Psoas muscle (tissue), 7 donors: ENCODE measurements at regions not wholly inside any gene's neighbourhood (a gene's known extent, or its start where the extent isn't known, plus 50 kb on each side); places are given as distances from the start of the nearest gene placed in this dataset.

Experiments
- ATAC-seq, 4 donors: fragments of 200-7000 bp; cut with Tn5 transposase; one replicate each; pipeline ENCODE4 v1.9.1; 2020; ENCODE audit warnings: moderate library complexity in 3 of 4, mild to moderate bottlenecking in 2 of 4
- DNase-seq, 2 donors: peaks; one replicate each; pipeline ENCODE4 v3.0.0-alpha.2; 2020
- H3K27ac ChIP-seq: fragments of 200-600 bp; one replicate; pipeline ENCODE4 v1.8.0; 2022
- H3K27me3 ChIP-seq, 3 donors: fragments of 200-600 bp in 1 of 3; one replicate each; pipeline versions ENCODE4 v1.6.1 to v1.8.0; 2013 to 2022; ENCODE audit warnings: low read length in 2 of 3, mild to moderate bottlenecking in 2 of 3, moderate library complexity in 1 of 3; ENCODE audit not compliant: insufficient read depth in 3 of 3
- H3K36me3 ChIP-seq, 2 donors: fragments of 200-600 bp in 1 of 2; one replicate each; pipeline versions ENCODE4 v1.6.1 to v1.8.0; 2013 to 2022; ENCODE audit warnings: low read depth in 1 of 2, mild to moderate bottlenecking in 1 of 2, moderate library complexity in 1 of 2; ENCODE audit not compliant: insufficient read depth in 1 of 2
- H3K4me1 ChIP-seq: fragments of 200-600 bp; one replicate; pipeline ENCODE4 v1.8.0; 2022
- H3K4me3 ChIP-seq: fragments of 200-600 bp; one replicate; pipeline ENCODE4 v1.8.0; 2022; ENCODE audit warnings: mild to moderate bottlenecking
- H3K9me3 ChIP-seq: fragments of 200-600 bp; one replicate; pipeline ENCODE4 v1.8.0; 2022
- CTCF ChIP-seq: fragments of 200-600 bp; IDR thresholded peaks from one replicate; pipeline ENCODE4 v1.8.0; 2022; ENCODE audit warnings: antibody characterized with exemption
- WGBS, 3 donors: extraction: QIAGEN DNeasy Blood & Tissue Kit; methylation state at CpG; one replicate each; pipeline versions ENCODE4 v1.1.6 to v1.1.7; 2013; 5-methylcytosine and 5-hydroxymethylcytosine counted together
- intact Hi-C, 2 donors: fragments of 100-400 bp; cut with DNase I; formaldehyde crosslinking; loops; one replicate each; pipeline versions ENCODE4 v1.11.0 to v1.14.2; 2022
- donor health status: healthy with polysubstance abuse.
- donor health status: DM: no; HTN: no; CAD: no; lungs with moderate emphysema.
- donor health status: Bipolar disorder and iron deficiency.
- donor health status: healthy.
- donor health status: DM: yes; HTN: yes; CAD: no.
- donor health status: DM: no; HTN: no; CAD: no.
- donor health status: DM: yes; HTN: yes; CAD: no.

GRCh38 chr2:196337208-196337953, 166.0 kb upstream of the STK17B start:
- intact Hi-C loops = loop anchor here in 1 of 2 donors (5.0 kb wide), 1 partner anchor 260 kb away; no protein-coding TSS in a partner anchor
- no peak overlapping the region for H3K27ac ChIP-seq

GRCh38 chr2:196338440-196338839, 167.1 kb upstream of the STK17B start:
- H3K9me3 ChIP-seq = no peaks in the 10 kb centered on the region
- H3K4me3 ChIP-seq = no peak overlapping the region
- ATAC-seq (no peak), DNase-seq (no peak)
- intact Hi-C loops = loop anchor here in 1 of 2 donors (5.0 kb wide), 1 partner anchor 261 kb away; no protein-coding TSS in a partner anchor
- WGBS, 3 donors = 56 to 63% (median 61%) methylated on average over 2 of the region's 2 CpGs
- H3K36me3 ChIP-seq = no peaks in the 10 kb centered on the region
- no peaks in the 10 kb centered on the region for H3K4me1 ChIP-seq
- no peak for TF ChIP-seq CTCF
- no peak overlapping the region for H3K27ac ChIP-seq
- H3K27me3 ChIP-seq = no peaks in the 10 kb centered on the region

More at GRCh38 chr2:196337208-196337953, 166.0 kb upstream of the STK17B start:
- Histone ChIP-seq H3K36me3 (no peaks in the 10 kb centered on the region), H3K4me1 (no peaks in the 10 kb centered on the region), H3K9me3 (no peaks in the 10 kb centered on the region), H3K27me3 (no peaks in the 10 kb centered on the region), H3K4me3 (no peak overlapping the region)
- ATAC-seq (no peak), DNase-seq (no peak)
- peak; percentile 50 for TF ChIP-seq CTCF
- 65 to 67% (median 66%) methylated on average over 6 of the region's 6 CpGs for WGBS, 3 donors

- Histone ChIP-seq H3K4me3 (no peak overlapping the region), H3K4me1 (no peaks in the 10 kb centered on the region), H3K27ac (no peak overlapping the region), H3K27me3 (no peaks in the 10 kb centered on the region), H3K9me3 (no peaks in the 10 kb centered on the region), H3K36me3 (no peaks in the 10 kb centered on the region)
- intact Hi-C loops = no loop called here
- no peak for TF ChIP-seq CTCF
- ATAC-seq (no peak), DNase-seq (no peak)
- WGBS, 3 donors = 51 to 65% (median 51%) methylated on average over 2 of the region's 2 CpGs
These were observed 170.0 kb upstream of the STK17B start for GRCh38 chr2:196341277-196341841.

- no peak for TF ChIP-seq CTCF
- 67 to 88% (median 73%) methylated on average over 1 of the region's 1 CpG for WGBS, 3 donors
- ATAC-seq (no peak), DNase-seq (no peak)
- Histone ChIP-seq H3K4me1 (no peaks in the 10 kb centered on the region), H3K36me3 (no peaks in the 10 kb centered on the region), H3K4me3 (no peak overlapping the region), H3K27ac (no peak overlapping the region), H3K9me3 (no peaks in the 10 kb centered on the region), H3K27me3 (no peaks in the 10 kb centered on the region)
- intact Hi-C loops = no loop called here
These were observed 173.0 kb upstream of the STK17B start for GRCh38 chr2:196344397-196344796.
